Endothelial cell of umbilical vein (primary cell): ENCODE measurements at regions not wholly inside any gene's neighbourhood (a gene's known extent, or its start where the extent isn't known, plus 50 kb on each side); places are given as distances from the start of the nearest gene placed in this dataset.

Source experiments
- BruUV-seq: library from RNA; stranded (reverse); fragments of 400-500 nt; replicated peaks from 2 replicates; lab custom pipeline; 2021; lab: Mats Ljungman, UMichigan
- CTCF ChIA-PET: fragments of 300-600, 350-600 bp; sonication (Branson Sonifier 250); formaldehyde crosslinking; loops from one replicate; lab custom pipeline; 2021; ENCODE audit warnings: antibody characterized with exemption, inconsistent platforms; lab: Charles Lee
- POLR2A ChIA-PET: fragments of 300-600, 350-600 bp; sonication (Branson Sonifier 250); formaldehyde crosslinking; loops from one replicate; lab custom pipeline; 2021; ENCODE audit warnings: antibody characterized with exemption, inconsistent platforms; lab: Charles Lee
- DNase-seq: peaks from one replicate; pipeline ENCODE4 v3.0.0-alpha.2; 2011; ENCODE audit warnings: low read depth, low spot score
- FAIRE-seq: peaks from 2 replicates; lab custom pipeline; 2011; peaks lifted over from hg19 to GRCh38; lab: Jason Lieb, UNC
- H2AFZ ChIP-seq: 2 replicates; pipeline ENCODE4 v1.6.0; 2012; ENCODE audit warnings: low read depth, low read length, control low read depth, inconsistent platforms
- H3K27ac ChIP-seq: 2 replicates; pipeline ENCODE4 v1.5.1; 2011; ENCODE audit warnings: low read depth, mild to moderate bottlenecking, control low read depth, low read length, moderate library complexity; ENCODE audit not compliant: insufficient read depth
- H3K27me3 ChIP-seq, 2 experiments: 2 replicates each; pipeline versions ENCODE4 v1.6.0 to v1.6.1; 2011; ENCODE audit warnings: low read length in 2 of 2, mixed read lengths in 1 of 2; ENCODE audit not compliant: control insufficient read depth in 2 of 2, insufficient read depth in 2 of 2
- H3K36me3 ChIP-seq, 2 experiments: 2 replicates in 1 of 2; 3 replicates in 1 of 2; pipeline ENCODE4 v1.5.1; 2011; ENCODE audit warnings: low read length in 2 of 2, mild to moderate bottlenecking in 1 of 2, moderate library complexity in 1 of 2; ENCODE audit not compliant: control insufficient read depth in 2 of 2, insufficient read depth in 2 of 2; ENCODE audit errors: extremely low read depth in 1 of 2
- H3K4me1 ChIP-seq: 3 replicates; pipeline ENCODE4 v1.5.1; 2011; ENCODE audit warnings: mild to moderate bottlenecking, low read length; ENCODE audit not compliant: control insufficient read depth, insufficient read depth; ENCODE audit errors: extremely low read depth
- H3K4me2 ChIP-seq: 2 replicates; pipeline ENCODE4 v1.6.1; 2011; ENCODE audit warnings: low read length, control low read depth, mixed read lengths; ENCODE audit not compliant: insufficient read depth
- H3K4me3 ChIP-seq, 3 experiments: fragments of 200-600 bp in 1 of 3; sonication (generic), shearing (Covaris generic) in 1 of 3; replicated peaks in 1 of 3; 2 replicates each; pipeline ENCODE4 v1.5.1; 2011 to 2016; ENCODE audit warnings: control low read depth in 3 of 3, low read length in 3 of 3, mild to moderate bottlenecking in 2 of 3, inconsistent platforms in 1 of 3, low read depth in 1 of 3, moderate library complexity in 1 of 3; ENCODE audit not compliant: insufficient read depth in 1 of 3
- H3K79me2 ChIP-seq: 2 replicates; pipeline ENCODE4 v1.6.0; 2012; ENCODE audit warnings: low read length, inconsistent platforms; ENCODE audit not compliant: control insufficient read depth, insufficient read depth
- H3K9ac ChIP-seq: replicated peaks from 2 replicates; pipeline ENCODE3; 2011; ENCODE audit warnings: low read length, control low read depth; ENCODE audit not compliant: insufficient read depth; ENCODE audit errors: extremely low read depth
- H3K9me1 ChIP-seq: replicated peaks from 3 replicates; pipeline ENCODE4 v1.6.0; 2011; ENCODE audit warnings: mild to moderate bottlenecking, low read length; ENCODE audit not compliant: control insufficient read depth, insufficient read depth; ENCODE audit errors: extremely low read depth
- H3K9me3 ChIP-seq: replicated peaks from 2 replicates; pipeline ENCODE4 v1.5.1; 2012; ENCODE audit warnings: low read length, inconsistent platforms; ENCODE audit not compliant: control insufficient read depth, insufficient read depth
- H4K20me1 ChIP-seq: replicated peaks from 2 replicates; pipeline ENCODE3; 2011; ENCODE audit warnings: mild to moderate bottlenecking, low read length; ENCODE audit not compliant: control insufficient read depth, insufficient read depth; ENCODE audit errors: extremely low read depth
- EZH2 ChIP-seq: IDR thresholded peaks from 2 replicates; pipeline ENCODE4 v1.6.1; 2012; ENCODE audit warnings: borderline replicate concordance, low read depth, mild to moderate bottlenecking, moderate library complexity, low read length, inconsistent platforms; ENCODE audit not compliant: severe bottlenecking
- GATA2 ChIP-seq: IDR thresholded peaks from 2 replicates; pipeline ENCODE4 v1.7.0; 2011; ENCODE audit warnings: low read depth, mild to moderate bottlenecking, moderate library complexity, mixed read lengths, low read length; ENCODE audit not compliant: insufficient read length, insufficient read depth
- MAX ChIP-seq: IDR thresholded peaks from 2 replicates; pipeline ENCODE4 v1.6.1; 2011; ENCODE audit not compliant: insufficient read depth, insufficient read length
- MYC ChIP-seq: IDR thresholded peaks from one replicate; pipeline ENCODE4 v1.6.1; 2011; ENCODE audit warnings: mild to moderate bottlenecking, low read depth, low read length
- POLR2AphosphoS5 ChIP-seq: IDR thresholded peaks from 2 replicates; pipeline ENCODE4 v1.6.1; 2012; ENCODE audit warnings: low read depth, mild to moderate bottlenecking, control low read depth, low read length, moderate library complexity; ENCODE audit not compliant: insufficient read depth
- dilution Hi-C: fragments of 300-500 bp; cut with MboI; formaldehyde crosslinking; loops from one replicate; pipeline ENCODE4 v1.15.0; 2019; ENCODE audit warnings: low sequenced_read_pairs; ENCODE audit not compliant: extremely low pct_ligation_motif_present
- intact Hi-C: fragments of 100-400 bp; cut with micrococcal nuclease; formaldehyde crosslinking; loops from one replicate; pipeline ENCODE4 v1.10.0; 2022

GRCh38 chr17:54678158-54678557 is 222.5 kb upstream of the TOM1L1 start:
- Histone ChIP-seq H3K27me3 (no peaks in the 10 kb centered on the region), H3K27ac (no peak overlapping the region), H3K4me1 (no peaks in the 10 kb centered on the region), H4K20me1 (no peaks in the 10 kb centered on the region), H2AFZ (no peak overlapping the region), H3K79me2 (no peaks in the 10 kb centered on the region), H3K36me3 (no peaks in the 10 kb centered on the region), H3K9me1 (no peaks in the 10 kb centered on the region), H3K4me2 (no peak overlapping the region), H3K4me3 (no peak overlapping the region), H3K9me3 (peaks cover 2% of the 10 kb centered on the region), H3K9ac (no peak overlapping the region)
- FAIRE-seq (no peak), DNase-seq (no peak)
- no TSS peak for BruUV-seq
- no peak for TF ChIP-seq MYC
- TF ChIP-seq MAX, result no peak
- ChIA-PET POLR2A (no interaction called here), CTCF (no interaction called here)
- intact Hi-C loops, result no loop called here
- dilution Hi-C loops, result no loop called here

GRCh38 chr17:54680410-54680809 is 220.2 kb upstream of the TOM1L1 start:
- H3K79me2 ChIP-seq, result no peaks in the 10 kb centered on the region
- H3K9ac ChIP-seq, result no peak overlapping the region
- DNase-seq, result no peak
- no peaks in the 10 kb centered on the region for H3K4me1 ChIP-seq
- FAIRE-seq, result no peak
- no peak overlapping the region for H3K27ac ChIP-seq
- CTCF ChIA-PET, result no interaction called here
- H3K9me1 ChIP-seq, result no peaks in the 10 kb centered on the region
- peaks cover 2% of the 10 kb centered on the region for H3K9me3 ChIP-seq
- no peaks in the 10 kb centered on the region for H3K27me3 ChIP-seq
- TF ChIP-seq POLR2AphosphoS5 (no peak), EZH2 (no peak), MAX (no peak), MYC (no peak), GATA2 (no peak)
- intact Hi-C loops, result no loop called here
- dilution Hi-C loops, result no loop called here
- H3K4me3 ChIP-seq, result no peak overlapping the region
- no peak overlapping the region for H3K4me2 ChIP-seq
- POLR2A ChIA-PET, result no interaction called here
- no peaks in the 10 kb centered on the region for H3K36me3 ChIP-seq
- H4K20me1 ChIP-seq, result no peaks in the 10 kb centered on the region
- no TSS peak for BruUV-seq
- H2AFZ ChIP-seq, result no peak overlapping the region
